ENCODE measurements at regions not wholly inside any gene's neighbourhood (a gene's known extent, or its start where the extent isn't known, plus 50 kb on each side); places are given as distances from the start of the nearest gene placed in this dataset.

DNA sequence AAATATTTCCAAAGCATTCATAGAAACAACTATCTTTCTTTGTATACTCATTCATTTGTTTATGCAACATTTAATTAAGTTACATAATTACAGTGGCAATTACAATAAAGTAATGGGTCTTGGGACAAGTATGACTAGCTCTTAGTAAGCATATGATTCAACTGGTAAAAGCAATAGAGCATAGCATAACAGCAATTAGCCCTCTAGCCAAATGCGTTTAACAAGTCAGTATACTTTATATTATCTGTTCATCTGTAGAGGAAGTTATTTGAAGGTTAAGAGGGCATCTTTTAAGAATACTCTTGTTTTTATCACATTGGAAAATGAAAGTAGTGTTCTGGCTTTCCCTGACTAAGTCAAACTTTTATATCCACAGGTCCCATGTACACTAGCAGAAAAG is 198.1 kb upstream of the UGT8 start:
- H3K9me3 ChIP-seq = no peaks in the 10 kb centered on the region
- no peaks in the 10 kb centered on the region for H3K36me3 ChIP-seq
- TF ChIP-seq EP300 (IDR thresholded peaks at IDR 0.05) (no peak), POLR2AphosphoS5 (IDR thresholded peaks at IDR 0.05) (no peak), POLR2A (IDR thresholded peaks at IDR 0.05) (no peak), CTCF (IDR thresholded peaks at IDR 0.05) (no peak)
- no peaks in the 10 kb centered on the region for H3K4me1 ChIP-seq
- no peak for DNase-seq
- 34 to 61% methylated on average over 1 of the region's 1 CpG for WGBS, 2 donors
- ATAC-seq (ENCODE audit: low FRiP score in 2 of 2) = no peak
- H3K27ac ChIP-seq = no peak overlapping the region
- H3K27me3 ChIP-seq = no peaks in the 10 kb centered on the region
- no peak overlapping the region for H3K4me3 ChIP-seq

GRCh38 chr4:114401483-114401882 is 197.1 kb upstream of the UGT8 start:
- TF ChIP-seq POLR2AphosphoS5 (IDR thresholded peaks at IDR 0.05) (no peak), POLR2A (IDR thresholded peaks at IDR 0.05) (no peak), EP300 (IDR thresholded peaks at IDR 0.05) (no peak), CTCF (IDR thresholded peaks at IDR 0.05) (no peak)
- DNase-seq (no peak), ATAC-seq (ENCODE audit: low FRiP score in 2 of 2) (no peak)
- H3K4me3 ChIP-seq = no peak overlapping the region
- H3K9me3 ChIP-seq = no peaks in the 10 kb centered on the region
- no peaks in the 10 kb centered on the region for H3K27me3 ChIP-seq
- H3K36me3 ChIP-seq = no peaks in the 10 kb centered on the region
- 73 to 76% methylated on average over 2 of the region's 2 CpGs for WGBS, 2 donors
- H3K4me1 ChIP-seq = no peaks in the 10 kb centered on the region
- H3K27ac ChIP-seq = no peak overlapping the region

DNA sequence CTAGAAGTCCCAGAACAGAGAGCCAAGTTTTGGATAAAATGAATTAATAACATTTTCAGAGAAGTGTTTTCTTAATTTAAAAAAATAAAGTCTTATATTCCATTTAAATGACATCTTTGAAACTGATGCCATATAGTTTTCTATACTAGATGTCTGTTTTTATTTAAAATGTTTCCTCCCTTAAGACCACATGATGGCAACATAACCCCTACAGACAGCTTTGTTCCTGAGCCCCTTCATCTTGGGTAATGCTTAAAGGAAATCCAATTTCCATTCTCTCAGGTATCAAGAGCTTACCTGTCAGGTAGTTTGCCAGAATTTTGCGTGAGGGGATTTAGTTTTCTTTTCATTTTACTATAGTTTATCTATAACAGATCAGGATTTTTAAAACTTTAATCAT is 181.4 kb upstream of the UGT8 start:
- Histone ChIP-seq H3K36me3 (no peaks in the 10 kb centered on the region), H3K27me3 (no peaks in the 10 kb centered on the region), H3K4me3 (no peak overlapping the region), H3K9me3 (no peaks in the 10 kb centered on the region), H3K4me1 (no peaks in the 10 kb centered on the region), H3K27ac (no peak overlapping the region)
- WGBS, 2 donors = 42 to 43% methylated on average over 1 of the region's 1 CpG
- no peak for DNase-seq
- TF ChIP-seq POLR2A (IDR thresholded peaks at IDR 0.05) (no peak), EP300 (IDR thresholded peaks at IDR 0.05) (no peak), CTCF (IDR thresholded peaks at IDR 0.05) (no peak), POLR2AphosphoS5 (IDR thresholded peaks at IDR 0.05) (no peak)
- no peak for ATAC-seq (ENCODE audit: low FRiP score in 2 of 2)

GRCh38 chr4:114420069-114420468 is 178.5 kb upstream of the UGT8 start:
- TF ChIP-seq EP300 (IDR thresholded peaks at IDR 0.05) (no peak), POLR2AphosphoS5 (IDR thresholded peaks at IDR 0.05) (no peak), CTCF (IDR thresholded peaks at IDR 0.05) (no peak), POLR2A (IDR thresholded peaks at IDR 0.05) (no peak)
- H3K27ac ChIP-seq = no peak overlapping the region
- no peaks in the 10 kb centered on the region for H3K9me3 ChIP-seq
- no peaks in the 10 kb centered on the region for H3K4me1 ChIP-seq
- WGBS, 2 donors = 85 to 94% methylated on average over 4 of the region's 4 CpGs
- no peaks in the 10 kb centered on the region for H3K36me3 ChIP-seq
- H3K4me3 ChIP-seq = no peak overlapping the region
- no peaks in the 10 kb centered on the region for H3K27me3 ChIP-seq
- DNase-seq (no peak), ATAC-seq (ENCODE audit: low FRiP score in 2 of 2) (no peak)

- Histone ChIP-seq H3K4me1 (no peaks in the 10 kb centered on the region), H3K36me3 (no peaks in the 10 kb centered on the region), H3K27me3 (no peaks in the 10 kb centered on the region), H3K9me3 (no peaks in the 10 kb centered on the region), H3K4me3 (no peak overlapping the region), H3K27ac (no peak overlapping the region)
- ATAC-seq (ENCODE audit: low FRiP score in 2 of 2) (no peak), DNase-seq (no peak)
- WGBS, 2 donors = 75 to 76% methylated on average over 3 of the region's 3 CpGs
- no peak for TF ChIP-seq POLR2A (IDR thresholded peaks at IDR 0.05)
- no peak for TF ChIP-seq CTCF (IDR thresholded peaks at IDR 0.05)
- no peak for TF ChIP-seq POLR2AphosphoS5 (IDR thresholded peaks at IDR 0.05)
- TF ChIP-seq EP300 (IDR thresholded peaks at IDR 0.05) = no peak
Observed at GRCh38 chr4:114423582-114423981, 175.0 kb upstream of the UGT8 start.

Data from upper lobe of left lung (tissue), 6 donors.